ENCODE measurements at regions not wholly inside any gene's neighbourhood (a gene's known extent, or its start where the extent isn't known, plus 50 kb on each side); places are given as distances from the start of the nearest gene placed in this dataset.

GRCh38 chr20:22004946-22005345 is 299.5 kb downstream of the PAX1 start:
- TF ChIP-seq CTCF (IDR thresholded peaks at IDR 0.05; ENCODE audit: insufficient read depth, low read depth, low read length) (no peak), EZH2 (IDR thresholded peaks at IDR 0.05; ENCODE audit: insufficient read depth, low read length) (no peak)

All from astrocyte (in vitro differentiated cells and primary cell).